H4 (cell line): ENCODE measurements at regions not wholly inside any gene's neighbourhood (a gene's known extent, or its start where the extent isn't known, plus 50 kb on each side); places are given as distances from the start of the nearest gene placed in this dataset.

Experiments used
- DNase-seq: peaks from one replicate; pipeline ENCODE4 v3.0.0-alpha.2; 2015; ENCODE audit warnings: low spot score

DNA sequence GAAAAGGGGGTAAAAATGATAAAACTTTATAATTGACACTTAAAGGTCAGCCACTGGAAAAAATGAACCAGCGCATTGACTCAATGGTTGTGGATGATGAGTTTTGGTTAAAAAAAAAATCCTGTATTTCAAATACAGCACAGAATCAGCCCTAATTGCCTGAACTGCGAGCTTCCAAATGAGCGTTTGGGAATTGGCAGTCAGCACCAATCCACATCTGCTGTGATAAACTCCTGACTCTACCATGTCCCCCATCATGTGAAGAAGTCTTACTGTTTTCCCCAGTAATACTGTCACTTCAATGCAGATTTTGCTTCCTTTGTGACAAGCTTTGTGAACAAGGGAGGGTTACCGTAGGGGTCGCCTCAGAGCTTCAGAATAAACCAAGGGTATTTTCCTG is 235.4 kb downstream of the EBLN2 start:
- DNase-seq, result no peak

DNA sequence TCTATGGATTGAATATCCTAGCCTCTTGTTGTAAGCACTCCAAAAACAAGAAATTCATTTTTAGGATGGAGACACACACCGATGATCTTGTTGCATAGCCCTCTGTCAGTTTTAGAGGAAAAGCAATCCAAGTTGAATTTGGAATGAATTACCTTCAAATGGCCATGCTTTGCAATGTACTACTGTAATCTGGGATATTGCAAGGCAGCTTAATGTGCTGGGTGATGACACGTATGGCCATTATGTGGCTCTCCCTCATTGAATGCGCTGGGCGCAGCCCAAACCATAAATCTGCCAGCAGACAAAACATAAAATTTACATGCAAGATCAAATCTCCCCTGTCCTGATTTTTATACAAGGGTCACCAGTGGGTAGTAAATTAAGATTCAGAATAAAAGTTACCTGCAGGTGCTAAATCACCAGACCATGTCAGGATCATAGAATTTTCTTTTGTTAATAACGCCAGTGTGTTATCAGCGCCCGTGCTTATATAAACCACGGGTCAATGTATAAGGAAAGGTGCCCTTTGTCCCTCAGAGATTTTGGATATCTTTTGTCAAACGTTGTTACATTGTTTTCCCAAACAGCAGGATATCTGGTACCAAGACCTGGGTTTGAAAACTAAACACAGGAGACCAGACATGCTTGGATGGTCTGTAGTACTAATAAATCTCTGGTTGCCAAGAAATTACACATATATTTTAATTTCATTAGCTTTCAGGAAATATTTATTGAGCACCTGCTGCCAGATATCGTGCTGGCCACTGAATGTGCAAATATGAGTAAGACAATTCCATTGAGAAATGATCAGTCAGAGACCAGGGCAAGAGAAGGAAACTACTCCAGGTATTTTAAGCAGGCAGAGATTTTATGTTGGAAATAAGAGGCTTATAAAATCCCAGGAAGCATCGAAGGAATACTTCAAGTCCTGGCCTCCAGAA is 237.1 kb downstream of the EBLN2 start:
- no peak for DNase-seq

DNA sequence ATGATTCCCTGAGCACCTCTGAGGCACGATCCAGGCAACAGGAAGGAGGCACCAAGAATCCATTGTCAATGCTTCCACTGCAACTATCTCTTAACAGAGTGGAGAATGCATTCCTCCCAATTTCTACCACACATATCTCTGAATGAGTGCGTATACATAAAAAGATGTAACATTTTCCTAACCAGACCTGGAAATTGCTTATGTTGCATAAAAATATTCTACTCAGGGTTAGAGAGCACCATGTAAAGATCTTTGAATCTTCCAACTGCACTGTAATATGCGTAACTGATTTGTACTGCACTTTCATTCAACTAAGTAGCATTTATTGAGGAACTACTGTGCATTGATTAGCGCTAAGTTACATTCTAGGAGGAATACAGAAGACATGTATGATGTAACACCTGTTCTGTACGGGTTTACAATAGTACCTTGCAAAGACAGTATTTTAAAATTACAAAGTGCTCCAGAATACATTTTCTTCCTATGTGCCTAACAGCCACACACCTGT is 237.8 kb downstream of the EBLN2 start:
- DNase-seq, result no peak

DNA sequence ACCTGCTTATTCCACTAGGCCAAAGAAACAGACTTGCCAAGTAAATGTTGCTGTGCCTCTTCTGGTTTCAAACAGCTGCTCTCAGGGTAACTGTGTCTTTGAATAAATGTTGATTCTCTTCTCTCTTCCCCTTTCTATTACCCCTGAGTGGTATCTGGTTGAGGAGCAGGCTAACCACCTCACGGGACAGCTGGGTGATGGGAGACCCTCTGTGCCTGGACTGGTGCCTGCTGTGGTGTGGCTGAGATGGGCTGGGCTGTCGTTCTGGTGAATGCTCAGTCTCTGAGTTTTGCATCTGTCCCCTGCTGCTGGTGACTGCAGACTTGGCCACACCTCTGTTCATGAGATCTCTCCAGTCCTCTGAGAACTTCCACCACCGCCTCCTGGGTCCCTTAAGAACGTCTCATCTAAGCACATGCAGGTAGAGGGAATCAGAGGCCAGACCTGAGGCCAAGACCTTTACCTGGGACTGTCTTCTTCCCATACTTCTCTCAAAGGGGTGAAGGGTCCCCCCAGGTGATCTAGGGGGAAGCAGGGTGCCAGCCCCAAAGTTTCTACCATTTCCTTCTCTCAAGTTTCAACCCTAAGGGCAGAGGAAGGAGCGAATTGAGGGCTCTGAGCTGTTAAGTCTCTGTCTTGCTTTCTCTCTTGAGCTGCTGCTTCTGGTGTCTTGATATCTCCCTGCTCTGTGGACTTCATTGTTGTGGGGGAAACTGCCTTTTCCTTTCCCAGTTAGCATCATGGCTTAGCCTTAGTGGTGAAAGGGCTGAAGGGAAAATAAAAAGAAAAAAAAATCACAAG is 252.9 kb downstream of the EBLN2 start:
- DNase-seq, result no peak

DNA sequence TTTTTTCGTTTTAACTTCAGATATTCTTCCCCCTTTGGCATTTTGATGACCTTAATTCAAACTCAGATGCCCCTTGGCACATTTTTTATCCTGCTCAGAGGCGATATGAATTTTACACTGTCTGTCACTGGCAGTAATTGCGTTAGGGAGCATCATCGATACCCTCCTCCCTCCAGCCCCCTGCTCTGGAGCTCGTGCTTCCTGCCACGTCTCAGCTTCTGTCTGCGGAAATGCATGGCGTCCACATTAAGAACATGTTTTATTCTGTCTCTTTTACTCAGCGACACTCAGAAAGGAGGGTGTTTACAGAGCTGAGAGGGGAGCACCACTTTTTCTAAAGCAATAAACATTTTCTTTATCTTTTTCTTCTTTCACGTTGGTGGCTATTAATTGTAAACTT is 254.2 kb downstream of the EBLN2 start:
- DNase-seq, result no peak

DNA sequence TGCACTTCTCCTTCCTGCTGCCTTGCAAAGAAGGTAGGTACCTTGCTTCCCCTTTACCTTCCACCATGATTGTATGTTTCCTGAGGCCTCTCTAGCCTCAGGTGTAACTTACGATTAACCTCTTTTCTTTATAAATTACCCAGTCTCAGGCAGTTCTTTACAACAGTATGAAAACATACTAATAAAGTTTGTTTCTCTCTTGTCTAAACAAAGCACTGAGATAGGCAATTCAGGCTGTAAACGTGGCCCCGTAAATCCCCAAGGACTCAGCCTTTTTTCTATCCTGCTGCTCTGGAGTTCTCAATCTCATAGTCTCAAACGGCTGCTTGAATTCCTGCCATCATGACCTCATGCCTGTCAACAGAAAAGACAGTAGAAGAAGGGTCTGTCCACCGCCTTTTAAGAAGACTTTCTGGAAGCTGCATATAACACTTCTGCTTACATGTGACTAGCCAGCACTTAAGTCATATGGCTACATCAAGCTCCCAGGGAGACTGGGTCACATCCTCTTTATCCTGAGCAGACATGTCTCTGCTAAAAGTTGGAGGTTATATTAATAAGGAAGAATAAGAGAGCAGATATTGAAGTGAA is 257.8 kb downstream of the EBLN2 start:
- no peak for DNase-seq

DNA sequence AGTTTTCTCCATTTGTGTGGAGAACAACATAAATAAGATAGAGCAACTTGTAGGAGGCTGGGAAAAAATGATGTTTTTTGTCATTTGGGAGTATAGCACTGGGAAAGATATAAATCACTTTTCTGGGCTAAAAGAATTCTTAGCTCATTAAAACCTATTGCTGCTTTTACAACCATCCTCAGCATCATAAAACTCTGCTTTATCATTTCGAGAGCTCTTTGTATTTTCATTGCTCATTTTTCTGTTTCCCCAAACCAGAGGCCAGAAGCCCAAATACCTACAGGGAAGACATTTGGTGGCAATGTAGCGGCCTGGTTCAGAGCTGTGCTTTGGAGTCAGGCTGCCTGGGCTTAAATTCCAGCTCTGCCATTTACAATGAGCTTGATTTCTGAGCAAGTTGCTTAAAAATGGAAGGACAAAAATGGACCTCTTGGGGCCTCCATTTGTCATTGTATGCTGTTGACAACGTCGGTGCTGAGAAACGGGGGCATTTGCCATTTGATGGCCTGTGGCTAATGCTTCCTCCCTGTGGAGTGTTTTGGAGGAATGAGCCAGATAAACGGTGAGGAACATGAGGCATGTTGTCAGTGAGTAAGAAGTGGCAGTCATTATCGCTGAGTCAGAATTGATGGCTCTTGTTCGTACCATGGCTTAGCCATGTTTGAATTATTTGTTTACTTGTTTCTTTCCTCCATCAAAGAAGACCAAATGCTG is 260.0 kb downstream of the EBLN2 start:
- DNase-seq, result no peak

DNA sequence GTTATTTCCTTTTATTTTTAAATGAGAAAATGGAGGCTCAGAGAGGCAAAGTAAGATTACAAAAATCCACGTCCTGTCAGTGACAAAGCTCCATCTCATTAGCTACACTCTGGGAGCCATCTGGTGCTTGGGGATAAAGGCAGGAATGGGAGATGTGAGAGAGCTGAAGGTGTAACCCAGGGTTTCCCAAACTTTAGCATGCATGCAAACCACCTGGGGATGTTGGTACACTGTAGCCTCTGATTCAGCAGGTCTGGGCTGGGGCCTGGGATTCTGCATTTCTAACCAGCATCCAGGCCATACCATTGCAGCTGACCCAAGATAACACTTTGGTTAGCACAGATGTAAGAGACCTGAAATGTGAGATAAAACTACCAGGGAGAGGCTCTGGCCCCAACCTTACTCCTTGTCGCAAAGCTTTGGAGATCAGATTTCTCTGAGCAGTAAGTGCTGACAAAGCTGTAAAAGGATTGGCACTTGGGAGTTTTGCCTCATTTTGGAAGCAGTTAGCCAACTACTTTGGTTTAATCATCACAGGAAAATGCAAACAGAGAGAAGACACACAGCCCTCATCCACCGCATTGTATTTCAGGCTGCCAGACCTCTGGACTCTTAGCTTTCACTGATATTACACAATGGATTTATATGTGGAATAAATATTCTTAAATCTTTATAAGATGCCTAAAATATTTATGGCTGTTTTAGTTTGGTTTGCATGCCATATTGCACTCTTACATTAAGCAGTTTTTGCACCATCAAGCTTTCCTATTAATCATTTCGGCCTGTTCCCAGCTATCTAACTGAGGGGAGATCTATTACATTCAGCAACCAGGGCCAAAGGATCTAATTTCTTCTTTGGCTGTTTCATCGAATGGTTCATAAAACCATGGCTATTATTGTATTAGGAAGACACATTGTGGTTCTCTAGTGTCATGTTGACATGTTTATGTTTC is 263.0 kb downstream of the EBLN2 start:
- DNase-seq, result peak; percentile 28

DNA sequence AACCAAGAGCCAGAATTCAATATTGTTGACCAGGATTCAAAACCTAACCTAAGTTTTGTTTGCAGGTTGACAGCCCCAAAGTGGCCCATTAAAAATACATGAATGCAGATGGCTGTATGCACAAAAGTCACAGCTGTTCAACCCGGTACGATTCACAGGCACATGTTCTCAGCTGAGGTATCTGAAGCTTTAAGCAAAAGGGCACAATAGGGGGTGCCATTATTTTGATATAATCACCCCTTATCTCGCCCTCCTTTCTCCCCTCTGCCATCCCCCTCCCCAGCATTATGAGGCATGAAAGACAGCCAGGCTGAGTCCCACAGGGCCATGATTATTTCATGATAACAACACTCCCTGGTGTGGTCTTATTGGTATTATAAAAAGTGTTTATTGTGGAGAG is 264.9 kb downstream of the EBLN2 start:
- no peak for DNase-seq

DNA sequence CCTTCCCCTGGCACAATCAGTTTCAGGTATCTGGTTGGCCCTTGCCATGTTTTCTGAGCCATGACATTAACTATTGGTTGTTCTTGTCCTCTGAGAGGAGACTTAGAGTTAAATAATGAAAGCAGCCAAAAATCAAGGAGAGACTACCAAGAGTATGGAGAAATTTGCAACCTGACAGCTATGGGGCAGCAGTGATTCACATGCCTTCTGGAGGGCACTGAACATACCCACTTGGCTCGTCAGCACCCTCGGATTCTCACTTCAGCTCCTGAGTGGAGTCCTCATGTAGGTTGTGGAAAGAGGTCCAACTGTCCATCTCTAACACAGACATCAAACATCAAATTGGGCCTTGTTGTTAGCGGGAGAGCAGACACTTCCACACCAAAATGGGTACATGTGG is 265.6 kb downstream of the EBLN2 start:
- DNase-seq, result no peak
